HL-60 (cell line): ENCODE measurements at regions not wholly inside any gene's neighbourhood (a gene's known extent, or its start where the extent isn't known, plus 50 kb on each side); places are given as distances from the start of the nearest gene placed in this dataset.
A peak's percentile ranks its signal among the peaks of the same experiment; 100 is the strongest.

Source experiments
- DNase-seq, 2 experiments: peaks; one replicate each; pipeline ENCODE4 v3.0.0-alpha.2; 2010 to 2020; ENCODE audit warnings: low read depth in 1 of 2, low spot score in 1 of 2
- H3K27ac ChIP-seq: fragments of 250-450 bp; sonication (Bioruptor Pico); replicated peaks from 2 replicates; pipeline ENCODE4 v1.5.1; 2020; ENCODE audit warnings: mild to moderate bottlenecking, moderate library complexity
- H3K27me3 ChIP-seq: fragments of 250-450 bp; sonication (Bioruptor Pico); 2 replicates; pipeline ENCODE4 v1.5.1; 2021; ENCODE audit warnings: mild to moderate bottlenecking, moderate library complexity; ENCODE audit not compliant: insufficient read depth, poor library complexity, severe bottlenecking
- H3K4me3 ChIP-seq: replicated peaks from 2 replicates; pipeline ENCODE4 v1.5.1; 2011; ENCODE audit warnings: mild to moderate bottlenecking, control low read depth, low read length; ENCODE audit not compliant: insufficient read depth
- GABPA ChIP-seq: IDR thresholded peaks from 2 replicates; pipeline ENCODE4 v1.6.1; 2012; ENCODE audit warnings: low read depth
- POLR2AphosphoS5 ChIP-seq: IDR thresholded peaks from 2 replicates; pipeline ENCODE4 v1.6.1; 2012; ENCODE audit warnings: low read depth
- SPI1 ChIP-seq: IDR thresholded peaks from 2 replicates; pipeline ENCODE4 v1.6.1; 2012; ENCODE audit warnings: low read depth, mild to moderate bottlenecking, borderline replicate concordance
- TF ChIP-seq, protein P1 (sequence below): IDR thresholded peaks from one replicate; pipeline ENCODE4 v1.5.1; 2011; ENCODE audit warnings: low read length, control low read depth, inconsistent platforms; ENCODE audit not compliant: insufficient read depth
- TF ChIP-seq, protein P2 (sequence below): IDR thresholded peaks from 2 replicates; pipeline ENCODE4 v1.6.1; 2012; ENCODE audit warnings: low read depth; ENCODE audit not compliant: insufficient replicate concordance

DNA sequence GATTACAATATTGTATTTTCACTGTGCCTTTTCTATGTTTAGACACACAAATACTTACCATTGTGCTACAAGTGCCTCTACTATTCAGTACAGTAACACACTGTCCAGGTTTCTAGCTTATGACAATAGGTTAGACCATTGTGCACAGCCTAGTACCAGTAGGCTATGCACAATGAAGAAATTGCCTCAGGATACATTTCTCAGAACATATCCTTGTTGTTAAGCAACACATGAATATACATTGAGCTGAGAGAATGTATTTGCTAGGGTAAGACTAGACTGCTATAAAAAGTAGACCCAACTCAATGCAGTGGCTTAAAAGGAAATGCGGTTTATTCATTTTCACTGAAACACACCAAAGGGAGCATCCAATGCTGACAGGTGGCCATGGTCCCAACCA is 285.1 kb downstream of the HS3ST3A1 start:
- H3K4me3 ChIP-seq: no peak overlapping the region
- H3K27me3 ChIP-seq: no peaks in the 10 kb centered on the region
- TF ChIP-seq SPI1: no peak
- TF ChIP-seq, protein P1, sequence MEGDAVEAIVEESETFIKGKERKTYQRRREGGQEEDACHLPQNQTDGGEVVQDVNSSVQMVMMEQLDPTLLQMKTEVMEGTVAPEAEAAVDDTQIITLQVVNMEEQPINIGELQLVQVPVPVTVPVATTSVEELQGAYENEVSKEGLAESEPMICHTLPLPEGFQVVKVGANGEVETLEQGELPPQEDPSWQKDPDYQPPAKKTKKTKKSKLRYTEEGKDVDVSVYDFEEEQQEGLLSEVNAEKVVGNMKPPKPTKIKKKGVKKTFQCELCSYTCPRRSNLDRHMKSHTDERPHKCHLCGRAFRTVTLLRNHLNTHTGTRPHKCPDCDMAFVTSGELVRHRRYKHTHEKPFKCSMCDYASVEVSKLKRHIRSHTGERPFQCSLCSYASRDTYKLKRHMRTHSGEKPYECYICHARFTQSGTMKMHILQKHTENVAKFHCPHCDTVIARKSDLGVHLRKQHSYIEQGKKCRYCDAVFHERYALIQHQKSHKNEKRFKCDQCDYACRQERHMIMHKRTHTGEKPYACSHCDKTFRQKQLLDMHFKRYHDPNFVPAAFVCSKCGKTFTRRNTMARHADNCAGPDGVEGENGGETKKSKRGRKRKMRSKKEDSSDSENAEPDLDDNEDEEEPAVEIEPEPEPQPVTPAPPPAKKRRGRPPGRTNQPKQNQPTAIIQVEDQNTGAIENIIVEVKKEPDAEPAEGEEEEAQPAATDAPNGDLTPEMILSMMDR: no peak
- TF ChIP-seq, protein P2, sequence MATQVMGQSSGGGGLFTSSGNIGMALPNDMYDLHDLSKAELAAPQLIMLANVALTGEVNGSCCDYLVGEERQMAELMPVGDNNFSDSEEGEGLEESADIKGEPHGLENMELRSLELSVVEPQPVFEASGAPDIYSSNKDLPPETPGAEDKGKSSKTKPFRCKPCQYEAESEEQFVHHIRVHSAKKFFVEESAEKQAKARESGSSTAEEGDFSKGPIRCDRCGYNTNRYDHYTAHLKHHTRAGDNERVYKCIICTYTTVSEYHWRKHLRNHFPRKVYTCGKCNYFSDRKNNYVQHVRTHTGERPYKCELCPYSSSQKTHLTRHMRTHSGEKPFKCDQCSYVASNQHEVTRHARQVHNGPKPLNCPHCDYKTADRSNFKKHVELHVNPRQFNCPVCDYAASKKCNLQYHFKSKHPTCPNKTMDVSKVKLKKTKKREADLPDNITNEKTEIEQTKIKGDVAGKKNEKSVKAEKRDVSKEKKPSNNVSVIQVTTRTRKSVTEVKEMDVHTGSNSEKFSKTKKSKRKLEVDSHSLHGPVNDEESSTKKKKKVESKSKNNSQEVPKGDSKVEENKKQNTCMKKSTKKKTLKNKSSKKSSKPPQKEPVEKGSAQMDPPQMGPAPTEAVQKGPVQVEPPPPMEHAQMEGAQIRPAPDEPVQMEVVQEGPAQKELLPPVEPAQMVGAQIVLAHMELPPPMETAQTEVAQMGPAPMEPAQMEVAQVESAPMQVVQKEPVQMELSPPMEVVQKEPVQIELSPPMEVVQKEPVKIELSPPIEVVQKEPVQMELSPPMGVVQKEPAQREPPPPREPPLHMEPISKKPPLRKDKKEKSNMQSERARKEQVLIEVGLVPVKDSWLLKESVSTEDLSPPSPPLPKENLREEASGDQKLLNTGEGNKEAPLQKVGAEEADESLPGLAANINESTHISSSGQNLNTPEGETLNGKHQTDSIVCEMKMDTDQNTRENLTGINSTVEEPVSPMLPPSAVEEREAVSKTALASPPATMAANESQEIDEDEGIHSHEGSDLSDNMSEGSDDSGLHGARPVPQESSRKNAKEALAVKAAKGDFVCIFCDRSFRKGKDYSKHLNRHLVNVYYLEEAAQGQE: no peak
- no peak for TF ChIP-seq POLR2AphosphoS5
- no peak for TF ChIP-seq GABPA
- DNase-seq: no peak
- H3K27ac ChIP-seq: no peak overlapping the region

GRCh38 chr17:13311306-13311705 is 290.4 kb downstream of the HS3ST3A1 start:
- no peak for TF ChIP-seq POLR2AphosphoS5
- TF ChIP-seq SPI1: no peak
- TF ChIP-seq, protein P2: no peak
- TF ChIP-seq, protein P1: no peak
- no peak for TF ChIP-seq GABPA
- Histone ChIP-seq H3K27me3 (no peaks in the 10 kb centered on the region), H3K27ac (no peak overlapping the region), H3K4me3 (no peak overlapping the region)
- no peak for DNase-seq

DNA sequence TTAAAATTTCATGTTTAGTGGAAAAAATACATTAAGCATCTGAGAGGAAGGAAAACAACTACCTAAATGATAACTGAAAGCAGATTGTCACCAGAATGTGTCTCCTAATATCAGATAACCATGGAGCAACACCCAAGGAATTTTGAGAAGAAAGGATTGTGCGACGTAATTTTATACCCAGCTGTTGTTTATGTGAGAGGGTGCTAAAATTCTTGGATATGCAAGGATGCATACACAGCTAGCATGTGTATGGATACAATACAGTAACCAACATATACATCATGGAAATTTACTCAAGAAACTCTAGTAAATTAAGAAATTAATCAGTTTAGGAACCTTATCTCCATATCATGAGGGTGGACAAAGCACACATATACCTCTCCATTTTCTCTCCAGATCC is 290.9 kb downstream of the HS3ST3A1 start:
- TF ChIP-seq POLR2AphosphoS5: no peak
- no peak for DNase-seq
- no peak overlapping the region for H3K4me3 ChIP-seq
- no peak overlapping the region for H3K27ac ChIP-seq
- no peaks in the 10 kb centered on the region for H3K27me3 ChIP-seq

DNA sequence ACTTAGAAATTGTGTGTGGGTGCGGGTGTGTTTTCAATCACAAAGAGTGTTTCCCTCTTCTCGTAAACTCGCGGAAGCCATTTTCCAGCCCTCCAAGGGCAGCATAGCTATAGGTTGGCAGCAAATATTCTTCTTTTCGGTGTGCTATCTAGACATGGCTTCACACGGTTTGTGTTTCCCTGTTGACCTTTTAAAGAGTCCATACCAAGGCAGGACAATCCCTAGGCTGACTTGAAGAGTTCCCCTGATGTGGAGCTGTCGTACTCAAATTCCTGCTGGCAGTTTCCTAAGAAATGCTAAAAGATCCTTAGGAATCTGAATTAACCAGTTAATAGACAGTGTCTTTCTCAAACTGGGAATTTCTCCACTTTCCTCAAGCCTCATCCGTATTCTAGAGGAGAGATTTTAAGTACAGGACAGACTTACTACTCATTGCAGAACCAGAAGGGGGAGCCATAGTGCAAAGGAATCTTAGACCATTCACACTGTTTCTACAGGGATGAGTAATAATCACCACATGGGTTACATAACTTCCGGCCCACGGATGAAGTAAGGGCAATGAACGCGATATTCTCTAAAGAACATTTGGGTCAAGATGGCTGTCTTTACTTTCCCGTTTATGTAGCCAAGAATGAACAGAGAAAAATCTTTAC is 288.6 kb upstream of the ELAC2 start:
- no peak overlapping the region for H3K4me3 ChIP-seq
- peak; percentile 27 to 57 for DNase-seq
- no peaks in the 10 kb centered on the region for H3K27me3 ChIP-seq
- H3K27ac ChIP-seq: no peak overlapping the region
- no peak for TF ChIP-seq POLR2AphosphoS5
- peak; percentile 22; the same call in 1 of the 2 replicates for TF ChIP-seq GABPA

DNA sequence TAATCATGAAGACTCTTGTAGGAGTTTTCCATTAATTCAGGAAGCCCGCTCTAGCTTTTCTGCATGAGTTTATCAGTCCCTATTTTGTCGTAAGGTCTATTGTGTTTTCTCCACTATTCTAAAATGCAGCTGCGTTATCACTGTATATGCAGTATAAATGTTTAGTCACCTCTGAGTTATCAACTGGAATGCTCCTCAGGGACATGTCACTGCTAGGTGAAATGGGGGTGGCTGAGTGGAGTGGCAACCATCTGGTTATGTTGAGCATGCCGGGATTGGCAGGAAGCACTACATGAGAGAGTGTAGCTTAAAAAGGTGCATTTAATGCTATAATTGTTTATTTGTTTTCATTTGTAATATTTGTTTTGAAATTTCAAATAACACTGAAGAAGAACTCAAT is 285.2 kb upstream of the ELAC2 start:
- H3K27ac ChIP-seq: no peak overlapping the region
- H3K4me3 ChIP-seq: no peak overlapping the region
- no peak for DNase-seq
- TF ChIP-seq POLR2AphosphoS5 (no peak), GABPA (no peak), SPI1 (no peak)
- TF ChIP-seq, protein P2: no peak
- TF ChIP-seq, protein P1: no peak
- H3K27me3 ChIP-seq: no peaks in the 10 kb centered on the region
